Keratinocyte (primary cell): ENCODE measurements at regions not wholly inside any gene's neighbourhood (a gene's known extent, or its start where the extent isn't known, plus 50 kb on each side); places are given as distances from the start of the nearest gene placed in this dataset.

Experiments
- DNase-seq: peaks from one replicate; pipeline ENCODE4 v3.0.0-alpha.2; 2011; ENCODE audit warnings: low read depth, missing footprints, low spot score
- FAIRE-seq: peaks from 2 replicates; lab custom pipeline; 2011; peaks lifted over from hg19 to GRCh38; lab: Jason Lieb, UNC
- H2AFZ ChIP-seq: 2 replicates; pipeline ENCODE4 v1.6.0; 2012; ENCODE audit warnings: low read length, control low read depth, inconsistent platforms; ENCODE audit not compliant: control insufficient read depth
- H3K27ac ChIP-seq: 2 replicates; pipeline ENCODE4 v1.5.1; 2011; ENCODE audit warnings: low read length; ENCODE audit not compliant: control insufficient read depth, insufficient read depth
- H3K27me3 ChIP-seq: 3 replicates; pipeline ENCODE4 v1.6.0; 2011; ENCODE audit warnings: low read length; ENCODE audit not compliant: control insufficient read depth, insufficient read depth; ENCODE audit errors: extremely low read depth
- H3K36me3 ChIP-seq, 2 experiments: 2 replicates in 1 of 2; 3 replicates in 1 of 2; pipeline ENCODE4 v1.5.1; 2011; ENCODE audit warnings: low read length in 2 of 2, mild to moderate bottlenecking in 1 of 2; ENCODE audit not compliant: control insufficient read depth in 2 of 2, insufficient read depth in 2 of 2; ENCODE audit errors: extremely low read depth in 1 of 2
- H3K4me1 ChIP-seq: 3 replicates; pipeline ENCODE4 v1.5.1; 2011; ENCODE audit warnings: low read length; ENCODE audit not compliant: control insufficient read depth, insufficient read depth; ENCODE audit errors: extremely low read depth
- H3K4me2 ChIP-seq: 3 replicates; pipeline ENCODE4 v1.6.0; 2011; ENCODE audit warnings: low read depth, low read length; ENCODE audit not compliant: control insufficient read depth, insufficient read depth; ENCODE audit errors: extremely low read depth
- H3K4me3 ChIP-seq, 3 experiments: fragments of 200-600 bp in 1 of 3; sonication (generic) in 1 of 3; 2 replicates in 2 of 3; 3 replicates in 1 of 3; pipeline ENCODE4 v1.5.1; 2011 to 2016; ENCODE audit warnings: low read length in 3 of 3, mild to moderate bottlenecking in 3 of 3, control low read depth in 2 of 3, inconsistent platforms in 1 of 3, low read depth in 1 of 3, mixed read lengths in 1 of 3, mixed run types in 1 of 3, moderate library complexity in 1 of 3; ENCODE audit not compliant: control insufficient read depth in 2 of 3, insufficient read depth in 2 of 3; ENCODE audit errors: extremely low read depth in 1 of 3
- H3K79me2 ChIP-seq: 2 replicates; pipeline ENCODE4 v1.6.0; 2012; ENCODE audit warnings: low read length; ENCODE audit not compliant: control insufficient read depth, insufficient read depth
- H3K9ac ChIP-seq: 3 replicates; pipeline ENCODE4 v1.6.0; 2011; ENCODE audit warnings: low read length; ENCODE audit not compliant: control insufficient read depth, insufficient read depth; ENCODE audit errors: extremely low read depth
- H3K9me1 ChIP-seq: 3 replicates; pipeline ENCODE4 v1.6.0; 2011; ENCODE audit warnings: low read length; ENCODE audit not compliant: control insufficient read depth, insufficient read depth; ENCODE audit errors: extremely low read depth
- H3K9me3 ChIP-seq: 2 replicates; pipeline ENCODE4 v1.5.1; 2012; ENCODE audit warnings: low read depth, low read length; ENCODE audit not compliant: control insufficient read depth
- H4K20me1 ChIP-seq: 3 replicates; pipeline ENCODE4 v1.6.0; 2011; ENCODE audit warnings: low read length; ENCODE audit not compliant: control insufficient read depth, insufficient read depth; ENCODE audit errors: extremely low read depth
- CTCF ChIP-seq, 3 experiments: IDR thresholded peaks in 1 of 3; conservative IDR thresholded peaks in 1 of 3; optimal IDR thresholded peaks in 1 of 3; 2 replicates in 2 of 3; 3 replicates in 1 of 3; pipeline versions ENCODE3 to v1.5.1; 2011; ENCODE audit warnings: low read length in 3 of 3, mild to moderate bottlenecking in 3 of 3, moderate library complexity in 2 of 3, control low read depth in 1 of 3, inconsistent platforms in 1 of 3; ENCODE audit not compliant: insufficient read depth in 2 of 3; ENCODE audit errors: extremely low read depth in 1 of 3
- EZH2 ChIP-seq: IDR thresholded peaks from one replicate; pipeline ENCODE4 v1.6.1; 2012; ENCODE audit warnings: inconsistent platforms, mild to moderate bottlenecking, low read length, moderate library complexity
- dilution Hi-C: fragments of 300-500 bp; cut with MboI; formaldehyde crosslinking; loops from one replicate; pipeline ENCODE4 v1.7.0; 2020; ENCODE audit warnings: low sequenced_read_pairs; ENCODE audit not compliant: extremely low pct_ligation_motif_present

GRCh38 chr4:41460641-41461040, 77.3 kb upstream of the LIMCH1 start:
- dilution Hi-C loops, result no loop called here
- FAIRE-seq, result no peak
- Histone ChIP-seq H3K9me3 (no peaks in the 10 kb centered on the region), H3K36me3 (no peaks in the 10 kb centered on the region), H2AFZ (no peak overlapping the region), H4K20me1 (no peaks in the 10 kb centered on the region), H3K27me3 (peaks cover 3% of the 10 kb centered on the region), H3K9ac (no peak overlapping the region), H3K4me3 (no peak overlapping the region), H3K4me1 (no peaks in the 10 kb centered on the region), H3K9me1 (no peaks in the 10 kb centered on the region), H3K79me2 (no peaks in the 10 kb centered on the region), H3K4me2 (no peak overlapping the region), H3K27ac (no peak overlapping the region)
- no peak for TF ChIP-seq CTCF (optimal IDR thresholded peaks at IDR 0.05 in 1 of 3, IDR thresholded peaks at IDR 0.05 in 1 of 3, conservative IDR thresholded peaks at IDR 0.05 in 1 of 3; ENCODE audit: extremely low read depth in 1 of 3, insufficient read depth in 2 of 3, low read length in 3 of 3)
- no peak for TF ChIP-seq EZH2
- DNase-seq, result no peak

- no peak overlapping the region for H3K4me2 ChIP-seq
- no peaks in the 10 kb centered on the region for H3K36me3 ChIP-seq
- no peaks in the 10 kb centered on the region for H3K9me3 ChIP-seq
- no peak overlapping the region for H3K27ac ChIP-seq
- no peak for DNase-seq
- no peak for TF ChIP-seq EZH2
- TF ChIP-seq CTCF (optimal IDR thresholded peaks at IDR 0.05 in 1 of 3, IDR thresholded peaks at IDR 0.05 in 1 of 3, conservative IDR thresholded peaks at IDR 0.05 in 1 of 3; ENCODE audit: extremely low read depth in 1 of 3, insufficient read depth in 2 of 3, low read length in 3 of 3), result no peak
- no peak overlapping the region for H3K4me3 ChIP-seq
- H3K4me1 ChIP-seq, result no peaks in the 10 kb centered on the region
- H3K9me1 ChIP-seq, result no peaks in the 10 kb centered on the region
- H2AFZ ChIP-seq, result no peak overlapping the region
- no peak overlapping the region for H3K9ac ChIP-seq
- H3K27me3 ChIP-seq, result peaks cover 3% of the 10 kb centered on the region
- no peak for FAIRE-seq
- dilution Hi-C loops, result no loop called here
- H3K79me2 ChIP-seq, result no peaks in the 10 kb centered on the region
- H4K20me1 ChIP-seq, result no peaks in the 10 kb centered on the region
These were observed 76.1 kb upstream of the LIMCH1 start for GRCh38 chr4:41461780-41462307.
